ENCODE measurements at regions not wholly inside any gene's neighbourhood (a gene's known extent, or its start where the extent isn't known, plus 50 kb on each side); places are given as distances from the start of the nearest gene placed in this dataset.

DNA sequence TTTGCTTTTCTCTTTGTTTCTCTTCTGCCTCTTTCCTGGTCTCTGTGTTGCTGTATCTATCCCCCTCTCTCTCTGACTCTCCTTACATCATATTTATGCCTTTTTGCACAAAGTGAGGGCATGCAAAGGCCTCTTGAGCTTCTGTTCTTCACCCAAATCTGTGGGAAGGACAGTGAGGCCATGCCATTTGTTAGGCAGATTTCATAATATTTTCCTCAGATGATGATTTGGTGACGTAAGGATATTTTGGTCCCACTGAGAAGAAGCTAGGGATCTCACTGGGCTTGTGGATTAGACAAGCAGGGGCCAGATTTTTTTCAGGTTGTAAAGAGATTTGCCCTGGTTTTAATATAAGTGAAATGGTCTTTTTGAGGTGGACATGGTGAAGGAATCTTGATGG lies 249.4 kb upstream of the USP24 start (continued):
- no peak for TF ChIP-seq RBBP5 (IDR thresholded peaks at IDR 0.05; ENCODE audit: borderline replicate concordance, low read depth, low read length)
